MM.1S (cell line): ENCODE measurements at regions not wholly inside any gene's neighbourhood (a gene's known extent, or its start where the extent isn't known, plus 50 kb on each side); places are given as distances from the start of the nearest gene placed in this dataset.

ENCODE experiments used
- DNase-seq: peaks from one replicate; pipeline ENCODE4 v3.0.0-alpha.2; 2015
- H2AFZ ChIP-seq: fragments of 300-600 bp; sonication (generic); 2 replicates; pipeline ENCODE4 v1.6.0; 2016; ENCODE audit warnings: antibody characterized with exemption, low read length
- H3F3A ChIP-seq: fragments of 300-600 bp; sonication (generic); 2 replicates; pipeline ENCODE4 v1.6.1; 2016; ENCODE audit warnings: mild to moderate bottlenecking, antibody characterized with exemption, low read length, moderate library complexity, mixed read lengths; ENCODE audit not compliant: insufficient read depth
- H3K27ac ChIP-seq: fragments of 300-600 bp; sonication (generic); 2 replicates; pipeline ENCODE4 v1.5.1; 2016; ENCODE audit warnings: mild to moderate bottlenecking, low read length
- H3K27me3 ChIP-seq: fragments of 300-600 bp; sonication (generic); replicated peaks from 2 replicates; pipeline ENCODE4 v1.6.0; 2016; ENCODE audit warnings: low read length; ENCODE audit not compliant: insufficient read depth
- H3K36me3 ChIP-seq: fragments of 300-600 bp; sonication (generic); replicated peaks from 2 replicates; pipeline ENCODE4 v1.6.1; 2016; ENCODE audit warnings: mild to moderate bottlenecking, low read length, mixed read lengths; ENCODE audit not compliant: insufficient read depth
- H3K4me1 ChIP-seq: fragments of 300-600 bp; sonication (generic); 2 replicates; pipeline ENCODE4 v1.6.1; 2016; ENCODE audit warnings: low read length, mixed read lengths
- H3K4me2 ChIP-seq: fragments of 300-600 bp; sonication (generic); 2 replicates; pipeline ENCODE4 v1.6.0; 2016; ENCODE audit warnings: low read depth, low read length
- H3K4me3 ChIP-seq: fragments of 300-600 bp; sonication (generic); 2 replicates; pipeline ENCODE4 v1.5.1; 2016; ENCODE audit warnings: low read length, mixed read lengths
- H3K79me2 ChIP-seq: fragments of 300-600 bp; sonication (generic); 2 replicates; pipeline ENCODE4 v1.6.1; 2016; ENCODE audit warnings: mixed run types, low read length, mixed read lengths
- H3K9ac ChIP-seq: fragments of 300-600 bp; sonication (generic); 2 replicates; pipeline ENCODE4 v1.6.1; 2016; ENCODE audit warnings: low read length, mixed read lengths
- H3K9me2 ChIP-seq: fragments of 300-600 bp; sonication (generic); replicated peaks from 2 replicates; pipeline ENCODE4 v1.6.1; 2016; ENCODE audit warnings: mild to moderate bottlenecking, low read length, mixed read lengths; ENCODE audit not compliant: insufficient read depth
- H3K9me3 ChIP-seq: fragments of 300-600 bp; sonication (generic); replicated peaks from 2 replicates; pipeline ENCODE4 v1.6.1; 2016; ENCODE audit warnings: mild to moderate bottlenecking, low read length, mixed read lengths; ENCODE audit not compliant: insufficient read depth
- H4K20me1 ChIP-seq: fragments of 300-600 bp; sonication (generic); 2 replicates; pipeline ENCODE4 v1.6.1; 2016; ENCODE audit warnings: mild to moderate bottlenecking, low read length, moderate library complexity, mixed read lengths; ENCODE audit not compliant: insufficient read depth
- CTCF ChIP-seq: fragments of 300-600 bp; sonication (generic); IDR thresholded peaks from 2 replicates; pipeline ENCODE4 v1.5.1; 2016; ENCODE audit warnings: antibody characterized with exemption, low read length, mixed read lengths
- EZH2 ChIP-seq: fragments of 300-600 bp; sonication (generic); optimal IDR thresholded peaks from 2 replicates; pipeline ENCODE3; 2017; ENCODE audit warnings: low read depth, mild to moderate bottlenecking, antibody characterized with exemption, low read length, mixed read lengths
- EZH2phosphoT487 ChIP-seq: fragments of 300-600 bp; sonication (generic); IDR thresholded peaks from 2 replicates; pipeline ENCODE4 v1.6.1; 2018; ENCODE audit warnings: antibody characterized with exemption, low read length

GRCh38 chr9:23220957-23221356 is 605.1 kb downstream of the ELAVL2 start:
- Histone ChIP-seq H3K79me2 (no peaks in the 10 kb centered on the region), H3K9me2 (no peaks in the 10 kb centered on the region), H3K4me3 (no peak overlapping the region), H4K20me1 (no peaks in the 10 kb centered on the region), H3K9ac (no peak overlapping the region), H3K4me1 (0 out of 2 replicates have a peak, but pooled peaks cover 7% of the 10 kb centered on the region), H3F3A (no peaks in the 10 kb centered on the region), H3K4me2 (no peak overlapping the region), H3K9me3 (no peaks in the 10 kb centered on the region), H3K27me3 (no peaks in the 10 kb centered on the region), H3K27ac (no peak overlapping the region), H2AFZ (no peak overlapping the region), H3K36me3 (no peaks in the 10 kb centered on the region)
- DNase-seq, result no peak
- no peak for TF ChIP-seq CTCF
- TF ChIP-seq EZH2phosphoT487, result no peak
- no peak for TF ChIP-seq EZH2

GRCh38 chr9:23229890-23230317 is 596.1 kb downstream of the ELAVL2 start:
- H3K4me2 ChIP-seq, result no peak overlapping the region
- H3K36me3 ChIP-seq, result no peaks in the 10 kb centered on the region
- no peak for TF ChIP-seq CTCF
- H3F3A ChIP-seq, result no peaks in the 10 kb centered on the region
- H3K4me1 ChIP-seq, result no peaks in the 10 kb centered on the region
- H3K79me2 ChIP-seq, result no peaks in the 10 kb centered on the region
- H3K9ac ChIP-seq, result no peak overlapping the region
- no peaks in the 10 kb centered on the region for H3K9me3 ChIP-seq
- no peaks in the 10 kb centered on the region for H4K20me1 ChIP-seq
- no peaks in the 10 kb centered on the region for H3K9me2 ChIP-seq
- DNase-seq, result no peak
- H3K27me3 ChIP-seq, result no peaks in the 10 kb centered on the region
- no peak overlapping the region for H3K27ac ChIP-seq
- H2AFZ ChIP-seq, result no peak overlapping the region
- no peak overlapping the region for H3K4me3 ChIP-seq

GRCh38 chr9:23232831-23233230 is 593.2 kb downstream of the ELAVL2 start:
- Histone ChIP-seq H3K4me1 (no peaks in the 10 kb centered on the region), H3K36me3 (no peaks in the 10 kb centered on the region), H3K4me2 (no peak overlapping the region), H3K9ac (no peak overlapping the region), H4K20me1 (no peaks in the 10 kb centered on the region), H3K79me2 (no peaks in the 10 kb centered on the region), H3F3A (no peaks in the 10 kb centered on the region), H3K27me3 (no peaks in the 10 kb centered on the region), H3K4me3 (no peak overlapping the region), H3K27ac (no peak overlapping the region), H3K9me2 (no peaks in the 10 kb centered on the region), H3K9me3 (no peaks in the 10 kb centered on the region), H2AFZ (no peak overlapping the region)
- TF ChIP-seq EZH2, result no peak
- no peak for DNase-seq

GRCh38 chr9:23243523-23243922 is 582.5 kb downstream of the ELAVL2 start:
- H3K36me3 ChIP-seq, result no peaks in the 10 kb centered on the region
- no peaks in the 10 kb centered on the region for H3K9me2 ChIP-seq
- no peaks in the 10 kb centered on the region for H3K4me1 ChIP-seq
- H3K27me3 ChIP-seq, result no peaks in the 10 kb centered on the region
- H3K4me2 ChIP-seq, result no peak overlapping the region
- H2AFZ ChIP-seq, result no peak overlapping the region
- no peak overlapping the region for H3K27ac ChIP-seq
- H3F3A ChIP-seq, result no peaks in the 10 kb centered on the region
- no peaks in the 10 kb centered on the region for H3K9me3 ChIP-seq
- H4K20me1 ChIP-seq, result no peaks in the 10 kb centered on the region
- TF ChIP-seq CTCF, result no peak
- no peak for TF ChIP-seq EZH2phosphoT487
- no peak for DNase-seq
- H3K4me3 ChIP-seq, result no peak overlapping the region
- no peaks in the 10 kb centered on the region for H3K79me2 ChIP-seq
- no peak overlapping the region for H3K9ac ChIP-seq
